Fibroblast of mammary gland (primary cell): ENCODE measurements at regions not wholly inside any gene's neighbourhood (a gene's known extent, or its start where the extent isn't known, plus 50 kb on each side); places are given as distances from the start of the nearest gene placed in this dataset.
A peak's percentile ranks its signal among the peaks of the same experiment; 100 is the strongest.

Experiments used
- DNase-seq: peaks from one replicate; pipeline ENCODE4 v3.0.0-alpha.2; 2010; ENCODE audit warnings: low read depth
- H3K4me3 ChIP-seq: 2 replicates; pipeline ENCODE4 v1.5.1; 2011; ENCODE audit warnings: low read depth, mild to moderate bottlenecking, low read length, moderate library complexity; ENCODE audit not compliant: control insufficient read depth
- CTCF ChIP-seq: conservative IDR thresholded peaks from 2 replicates; pipeline ENCODE4 v1.5.1; 2011; ENCODE audit warnings: low read depth, low read length, inconsistent platforms; ENCODE audit not compliant: control insufficient read depth, insufficient read depth

- no peak for DNase-seq
- TF ChIP-seq CTCF, result no peak
- H3K4me3 ChIP-seq, result no peak overlapping the region
Observed at GRCh38 chr6:141402489-141402888, 730.2 kb upstream of the GJE1 start.

GRCh38 chr6:141401851-141402250 lies 730.9 kb upstream of the GJE1 start:
- TF ChIP-seq CTCF, result no peak
- H3K4me3 ChIP-seq, result no peak overlapping the region
- DNase-seq, result peak; percentile 33

GRCh38 chr6:141401168-141401567 lies 731.6 kb upstream of the GJE1 start:
- no peak for TF ChIP-seq CTCF
- no peak overlapping the region for H3K4me3 ChIP-seq
- peak; percentile 88 for DNase-seq

DNA sequence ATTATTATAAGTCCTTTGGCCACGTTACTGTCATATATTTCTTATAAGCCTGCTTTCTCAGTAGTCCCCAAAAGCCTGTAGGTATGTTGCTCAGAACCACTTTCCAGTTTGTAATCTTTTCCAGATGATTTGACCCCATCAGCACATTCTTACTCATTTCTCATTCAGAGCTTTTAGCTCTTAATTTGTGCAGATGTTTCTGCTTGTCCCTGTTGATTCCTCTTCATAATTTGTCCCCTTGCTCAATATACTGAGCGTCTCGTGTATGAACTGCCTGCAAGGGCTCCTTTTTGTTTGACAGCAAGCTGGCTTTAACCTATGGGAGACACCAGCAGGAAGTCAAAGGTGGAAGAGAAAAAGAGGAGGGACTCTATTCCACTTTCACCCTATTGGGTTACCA lies 733.8 kb upstream of the GJE1 start:
- no peak overlapping the region for H3K4me3 ChIP-seq
- peak; percentile 70 for DNase-seq
- no peak for TF ChIP-seq CTCF

DNA sequence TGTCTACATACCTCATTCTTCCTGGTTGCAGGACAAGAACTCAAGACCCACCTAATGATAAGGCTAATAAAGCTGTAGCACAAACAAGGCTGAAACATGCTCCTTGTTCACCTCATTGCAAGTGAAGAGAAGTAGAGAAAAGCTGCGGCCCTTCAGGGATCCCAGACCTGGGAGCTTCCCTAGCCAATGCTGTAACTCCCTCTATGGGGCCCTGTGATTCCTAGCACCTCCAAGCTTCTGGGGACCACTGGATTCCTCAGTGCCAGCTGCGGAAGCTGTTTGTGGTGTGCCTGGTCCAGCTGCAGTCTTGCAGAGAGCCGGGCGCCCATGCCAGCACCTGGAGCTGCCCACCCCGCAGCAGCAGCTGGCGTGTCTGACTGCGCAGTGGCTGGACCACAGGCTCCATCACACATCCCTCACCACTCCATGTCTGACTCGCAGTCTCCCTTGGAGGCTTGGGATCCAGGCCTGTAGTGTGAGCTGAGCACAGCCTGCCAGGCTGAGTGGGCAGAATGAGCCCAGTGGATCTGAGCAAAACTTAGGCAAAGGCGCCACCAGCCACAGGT lies 737.2 kb upstream of the GJE1 start:
- no peak for TF ChIP-seq CTCF
- DNase-seq, result no peak

DNA sequence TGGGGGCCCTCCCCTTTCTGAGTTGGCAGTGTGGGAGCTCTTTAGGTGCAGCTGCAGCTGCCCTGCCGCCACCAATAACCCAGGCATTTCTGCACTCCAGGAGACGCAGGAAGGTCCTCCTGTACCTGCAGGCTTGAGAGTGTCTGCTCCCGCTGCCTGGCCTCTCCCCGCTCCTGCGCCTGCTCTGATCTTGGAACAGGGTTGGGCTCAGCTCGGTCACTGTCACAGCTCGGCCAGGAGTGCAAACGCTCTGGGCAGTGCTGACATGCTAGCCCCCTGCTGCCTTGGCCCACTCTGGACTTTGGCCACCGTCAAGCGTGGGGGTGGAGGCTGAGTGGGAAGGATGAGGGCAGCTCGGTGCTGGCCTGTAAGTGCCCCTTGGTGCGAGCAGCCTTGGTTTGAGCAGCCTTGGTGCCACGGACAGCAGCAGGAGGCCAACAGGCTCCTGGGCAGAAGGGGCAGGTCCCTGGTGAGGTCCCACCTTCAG lies 738.1 kb upstream of the GJE1 start:
- no peak overlapping the region for H3K4me3 ChIP-seq
- no peak for TF ChIP-seq CTCF
- no peak for DNase-seq

More for the DNA sequence above, 737.2 kb upstream of the GJE1 start:
- H3K4me3 ChIP-seq, result no peak overlapping the region

- no peak for TF ChIP-seq CTCF
- no peak for DNase-seq
- no peak overlapping the region for H3K4me3 ChIP-seq
Observed at GRCh38 chr6:141394125-141394536, 738.6 kb upstream of the GJE1 start.
